ENCODE measurements at regions not wholly inside any gene's neighbourhood (a gene's known extent, or its start where the extent isn't known, plus 50 kb on each side); places are given as distances from the start of the nearest gene placed in this dataset.

- no peak overlapping the region for H3K4me3 ChIP-seq (ENCODE audit: low read length)
- H2AFZ ChIP-seq (ENCODE audit: low read depth, low read length), result no peak overlapping the region
- no peak overlapping the region for H3K9ac ChIP-seq (ENCODE audit: low read length)
- H3K79me2 ChIP-seq (replicated peaks; ENCODE audit: insufficient read depth, low read length), result no peaks in the 10 kb centered on the region
- no peak for TF ChIP-seq EZH2 (IDR thresholded peaks at IDR 0.05; ENCODE audit: borderline replicate concordance, insufficient read depth, low read length, poor library complexity, severe bottlenecking)
- TF ChIP-seq RAD21 (conservative IDR thresholded peaks at IDR 0.05), result no peak
- no peak for TF ChIP-seq MXI1 (conservative IDR thresholded peaks at IDR 0.05; ENCODE audit: poor library complexity, severe bottlenecking)
- TF ChIP-seq EP300 (conservative IDR thresholded peaks at IDR 0.05; ENCODE audit: poor library complexity, severe bottlenecking), result no peak
- no peak for TF ChIP-seq REST (IDR thresholded peaks at IDR 0.05; ENCODE audit: borderline replicate concordance)
- no peak for TF ChIP-seq CTCF (IDR thresholded peaks at IDR 0.05; ENCODE audit: poor library complexity, severe bottlenecking)
- no peak for TF ChIP-seq TAF1 (IDR thresholded peaks at IDR 0.05; ENCODE audit: low read depth)
- no peak for TF ChIP-seq POLR2AphosphoS5 (IDR thresholded peaks at IDR 0.05)
- TF ChIP-seq SMC3 (conservative IDR thresholded peaks at IDR 0.05; ENCODE audit: poor library complexity), result no peak
- no peaks in the 10 kb centered on the region for H3F3A ChIP-seq (ENCODE audit: insufficient read depth, low read length, poor library complexity, severe bottlenecking)
- H4K20me1 ChIP-seq (ENCODE audit: insufficient read depth), result no peaks in the 10 kb centered on the region
- H3K4me2 ChIP-seq (ENCODE audit: low read length), result no peak overlapping the region
- no peaks in the 10 kb centered on the region for H3K9me3 ChIP-seq (ENCODE audit: low read length)
- no peak overlapping the region for H3K27ac ChIP-seq (ENCODE audit: low read length)
- no peaks in the 10 kb centered on the region for H3K36me3 ChIP-seq (ENCODE audit: insufficient read depth, low read length)
- H3K27me3 ChIP-seq (ENCODE audit: insufficient read depth, low read depth, low read length), result no peaks in the 10 kb centered on the region
- H3K9me2 ChIP-seq (ENCODE audit: insufficient read depth, low read length), result no peaks in the 10 kb centered on the region
Measured at GRCh38 chr3:11737742-11738141, 94.0 kb upstream of the VGLL4 start.

GRCh38 chr3:11736136-11736833 is 92.6 kb upstream of the VGLL4 start:
- H3K79me2 ChIP-seq (replicated peaks; ENCODE audit: insufficient read depth, low read length), result no peaks in the 10 kb centered on the region
- no peak overlapping the region for H3K9ac ChIP-seq (ENCODE audit: low read length)
- no peaks in the 10 kb centered on the region for H3K36me3 ChIP-seq (ENCODE audit: insufficient read depth, low read length)
- H3K9me2 ChIP-seq (ENCODE audit: insufficient read depth, low read length), result no peaks in the 10 kb centered on the region
- H3K4me2 ChIP-seq (ENCODE audit: low read length), result no peak overlapping the region
- TF ChIP-seq RAD21 (conservative IDR thresholded peaks at IDR 0.05) (no peak), CTCF (IDR thresholded peaks at IDR 0.05; ENCODE audit: poor library complexity, severe bottlenecking) (no peak), MXI1 (conservative IDR thresholded peaks at IDR 0.05; ENCODE audit: poor library complexity, severe bottlenecking) (no peak), SMC3 (conservative IDR thresholded peaks at IDR 0.05; ENCODE audit: poor library complexity) (no peak), EZH2 (IDR thresholded peaks at IDR 0.05; ENCODE audit: borderline replicate concordance, insufficient read depth, low read length, poor library complexity, severe bottlenecking) (no peak), REST (IDR thresholded peaks at IDR 0.05; ENCODE audit: borderline replicate concordance) (no peak), TAF1 (IDR thresholded peaks at IDR 0.05; ENCODE audit: low read depth) (no peak), POLR2AphosphoS5 (IDR thresholded peaks at IDR 0.05) (no peak), EP300 (conservative IDR thresholded peaks at IDR 0.05; ENCODE audit: poor library complexity, severe bottlenecking) (no peak)
- no peak overlapping the region for H2AFZ ChIP-seq (ENCODE audit: low read depth, low read length)
- no peaks in the 10 kb centered on the region for H4K20me1 ChIP-seq (ENCODE audit: insufficient read depth)
- H3F3A ChIP-seq (ENCODE audit: insufficient read depth, low read length, poor library complexity, severe bottlenecking), result no peaks in the 10 kb centered on the region
- H3K4me3 ChIP-seq (ENCODE audit: low read length), result no peak overlapping the region
- H3K9me3 ChIP-seq (ENCODE audit: low read length), result no peaks in the 10 kb centered on the region
- H3K27ac ChIP-seq (ENCODE audit: low read length), result no peak overlapping the region
- H3K27me3 ChIP-seq (ENCODE audit: insufficient read depth, low read depth, low read length), result no peaks in the 10 kb centered on the region

All from neural cell (in vitro differentiated cells).